GM23338 (cell line): ENCODE measurements at regions not wholly inside any gene's neighbourhood (a gene's known extent, or its start where the extent isn't known, plus 50 kb on each side); places are given as distances from the start of the nearest gene placed in this dataset.

Source experiments
- ATAC-seq: fragments of 200-7000 bp; cut with Tn5 transposase; 3 replicates; pipeline ENCODE4 v1.9.1; 2020
- DNase-seq: peaks from one replicate; pipeline ENCODE4 v3.0.0-alpha.2; 2015; ENCODE audit warnings: low spot score
- H2AFZ ChIP-seq: fragments of 200-600 bp; sonication (generic); 2 replicates; pipeline ENCODE4 v1.8.0; 2016; ENCODE audit warnings: antibody characterized with exemption, mild to moderate bottlenecking, moderate library complexity
- H3F3A ChIP-seq: fragments of 200-600 bp; sonication (generic); replicated peaks from 2 replicates; pipeline ENCODE4 v1.8.0; 2017; ENCODE audit warnings: antibody characterized with exemption, mixed run types, low read depth
- H3K27ac ChIP-seq: fragments of 200-600 bp; sonication (generic); 2 replicates; pipeline ENCODE4 v1.6.1; 2016; ENCODE audit warnings: low read depth
- H3K27me3 ChIP-seq: fragments of 200-600 bp; sonication (generic); 2 replicates; pipeline ENCODE4 v1.8.0; 2016; ENCODE audit warnings: mild to moderate bottlenecking, mixed run types, moderate library complexity; ENCODE audit not compliant: insufficient read depth
- H3K36me3 ChIP-seq: fragments of 200-600 bp; sonication (generic); 2 replicates; pipeline ENCODE4 v1.8.0; 2016; ENCODE audit warnings: mild to moderate bottlenecking; ENCODE audit not compliant: insufficient read depth
- H3K4me1 ChIP-seq: fragments of 200-600 bp; sonication (generic); 2 replicates; pipeline ENCODE4 v1.8.0; 2016; ENCODE audit warnings: mild to moderate bottlenecking, moderate library complexity; ENCODE audit not compliant: insufficient read depth
- H3K4me2 ChIP-seq: fragments of 200-600 bp; sonication (generic); 2 replicates; pipeline ENCODE4 v1.7.1; 2017; ENCODE audit warnings: mixed run types
- H3K4me3 ChIP-seq: fragments of 200-600 bp; sonication (generic); 2 replicates; pipeline ENCODE4 v1.6.1; 2016; ENCODE audit warnings: mixed run types
- H3K79me2 ChIP-seq: fragments of 200-600 bp; sonication (generic); replicated peaks from 2 replicates; pipeline ENCODE4 v1.8.0; 2017; ENCODE audit warnings: mild to moderate bottlenecking; ENCODE audit not compliant: insufficient read depth
- H3K9me2 ChIP-seq: fragments of 200-600 bp; sonication (generic); 2 replicates; pipeline ENCODE4 v1.8.0; 2017; ENCODE audit not compliant: insufficient read depth
- H4K20me1 ChIP-seq: fragments of 200-600 bp; sonication (generic); replicated peaks from 2 replicates; pipeline ENCODE4 v1.8.0; 2017; ENCODE audit warnings: mild to moderate bottlenecking; ENCODE audit not compliant: insufficient read depth
- H3K27ac Mint-ChIP-seq: 2 replicates; pipeline ENCODE4 v1.8.0; 2020; ENCODE audit warnings: inconsistent platforms, mild to moderate bottlenecking, moderate library complexity, mixed read lengths
- H3K27me3 Mint-ChIP-seq: 3 replicates; pipeline ENCODE4 v1.8.0; 2022; ENCODE audit warnings: low read depth, mild to moderate bottlenecking, moderate library complexity, mixed read lengths, inconsistent platforms; ENCODE audit not compliant: insufficient read depth, poor library complexity
- H3K36me3 Mint-ChIP-seq: 3 replicates; pipeline ENCODE4 v1.8.0; 2021; ENCODE audit warnings: low read depth, mild to moderate bottlenecking, inconsistent platforms, moderate library complexity, mixed read lengths
- H3K4me1 Mint-ChIP-seq: 3 replicates; pipeline ENCODE4 v1.8.0; 2020; ENCODE audit warnings: mild to moderate bottlenecking, inconsistent platforms, mixed read lengths
- H3K4me3 Mint-ChIP-seq: 3 replicates; pipeline ENCODE4 v1.8.0; 2021; ENCODE audit warnings: moderate library complexity, mild to moderate bottlenecking, inconsistent platforms, mixed read lengths
- H3K9me3 Mint-ChIP-seq: 3 replicates; pipeline ENCODE4 v1.8.0; 2020; ENCODE audit warnings: moderate library complexity, mild to moderate bottlenecking, inconsistent platforms, mixed read lengths
- CREB1 ChIP-seq: fragments of 250-450 bp; sonication (Bioruptor Pico); IDR thresholded peaks from 2 replicates; pipeline ENCODE4 v1.5.0; 2020; ENCODE audit warnings: low read depth, mild to moderate bottlenecking, moderate library complexity
- CTCF ChIP-seq, 2 experiments: fragments of 200-600 bp in 1 of 2; sonication (generic) in 1 of 2; conservative IDR thresholded peaks; 2 replicates each; pipeline versions ENCODE4 v1.5.1 to v1.6.1; 2016 to 2017; ENCODE audit warnings: antibody characterized with exemption in 2 of 2, low read depth in 2 of 2, mild to moderate bottlenecking in 2 of 2, moderate library complexity in 1 of 2
- ETS1 ChIP-seq: IDR thresholded peaks from 2 replicates; pipeline ENCODE4 v1.6.1; 2016; ENCODE audit warnings: antibody characterized with exemption
- EZH2phosphoT487 ChIP-seq: fragments of 200-600 bp; sonication (generic); IDR thresholded peaks from one replicate; pipeline ENCODE4 v1.8.1; 2018; ENCODE audit warnings: antibody characterized with exemption; ENCODE audit not compliant: unreplicated experiment
- JUNB ChIP-seq: IDR thresholded peaks from one replicate; pipeline ENCODE4 v1.6.1; 2016; ENCODE audit warnings: antibody characterized with exemption; ENCODE audit not compliant: unreplicated experiment
- REST ChIP-seq: IDR thresholded peaks from one replicate; pipeline ENCODE4 v1.6.1; 2018; ENCODE audit warnings: antibody characterized with exemption; ENCODE audit not compliant: unreplicated experiment
- STAT1 ChIP-seq: IDR thresholded peaks from one replicate; pipeline ENCODE4 v1.6.1; 2016; ENCODE audit warnings: antibody characterized with exemption; ENCODE audit not compliant: unreplicated experiment
- ZNF114 ChIP-seq: fragments of 250-450 bp; sonication (Bioruptor Pico); IDR thresholded peaks from 2 replicates; pipeline ENCODE4 v1.5.0; 2020; ENCODE audit warnings: mild to moderate bottlenecking, moderate library complexity
- ZNF331 ChIP-seq: fragments of 250-450 bp; sonication (Bioruptor Pico); IDR thresholded peaks from 2 replicates; pipeline ENCODE4 v1.5.0; 2020; ENCODE audit warnings: low read depth, mild to moderate bottlenecking, moderate library complexity
- ZNF462 ChIP-seq: fragments of 250-450 bp; sonication (Bioruptor Pico); IDR thresholded peaks from 2 replicates; pipeline ENCODE4 v1.5.0; 2020; ENCODE audit warnings: mild to moderate bottlenecking, moderate library complexity

GRCh38 chr4:45954276-45954675, 169.6 kb downstream of the GABRG1 start (continued):
- TF ChIP-seq ZNF462 = no peak
- no peak for TF ChIP-seq CREB1 (CRISPR knock-in tag)
- no peak for TF ChIP-seq JUNB
- no peak for TF ChIP-seq ZNF114 (CRISPR knock-in tag)
- TF ChIP-seq CTCF (conservative IDR thresholded peaks at IDR 0.05; ENCODE audit: low read depth in 2 of 2) = no peak
- TF ChIP-seq ETS1 = no peak

- H3K4me1 Mint-ChIP-seq = no peaks in the 10 kb centered on the region
- no peaks in the 10 kb centered on the region for H3K27me3 Mint-ChIP-seq
- H3K27ac ChIP-seq = no peak overlapping the region
- no peaks in the 10 kb centered on the region for H3K4me1 ChIP-seq
- no peak overlapping the region for H3K4me3 Mint-ChIP-seq
- H3K79me2 ChIP-seq = no peaks in the 10 kb centered on the region
- no peak overlapping the region for H3K4me3 ChIP-seq
- H3F3A ChIP-seq = no peaks in the 10 kb centered on the region
- no peak overlapping the region for H2AFZ ChIP-seq
- peaks cover 70% of the 10 kb centered on the region for H3K9me3 Mint-ChIP-seq
- H3K9me2 ChIP-seq = no peaks in the 10 kb centered on the region
- TF ChIP-seq JUNB (no peak), CREB1 (CRISPR knock-in tag) (no peak), ZNF331 (CRISPR knock-in tag) (no peak), EZH2phosphoT487 (no peak), CTCF (conservative IDR thresholded peaks at IDR 0.05; ENCODE audit: low read depth in 2 of 2) (no peak), REST (no peak), STAT1 (no peak)
- no peak overlapping the region for H3K27ac Mint-ChIP-seq
- ATAC-seq = no peak
- no peaks in the 10 kb centered on the region for H4K20me1 ChIP-seq
- DNase-seq = no peak
- no peak overlapping the region for H3K4me2 ChIP-seq
- no peaks in the 10 kb centered on the region for H3K36me3 ChIP-seq
- peaks cover 7% of the 10 kb centered on the region; the same call in 2 of the 3 replicates for H3K36me3 Mint-ChIP-seq
- H3K27me3 ChIP-seq = no peaks in the 10 kb centered on the region
These were observed 172.7 kb downstream of the GABRG1 start for GRCh38 chr4:45951153-45951552.
